Activated CD4-positive, alpha-beta memory T cell treated with anti-CD3 and anti-CD28 coated beads, Interleukin-2, amount 10 ng/mL, durations not matched to agents 7 days and 5 days (primary cell): ENCODE measurements at regions not wholly inside any gene's neighbourhood (a gene's known extent, or its start where the extent isn't known, plus 50 kb on each side); places are given as distances from the start of the nearest gene placed in this dataset.

Source experiments
- CTCF ChIA-PET: fragments of 350-600 bp; sonication (Branson Sonifier 250); formaldehyde crosslinking; loops from one replicate; lab custom pipeline; 2021; ENCODE audit warnings: antibody characterized with exemption, inconsistent platforms; lab: Charles Lee
- POLR2A ChIA-PET: fragments of 350-600 bp; sonication (Branson Sonifier 250); formaldehyde crosslinking; loops from one replicate; lab custom pipeline; 2021; ENCODE audit warnings: antibody characterized with exemption; lab: Charles Lee
- DNase-seq: peaks from one replicate; pipeline ENCODE4 v3.0.0-alpha.2; 2020
- H3K27ac Mint-ChIP-seq: one replicate; pipeline ENCODE4 v1.8.0; 2021; ENCODE audit warnings: mild to moderate bottlenecking, mixed read lengths
- H3K27me3 Mint-ChIP-seq: one replicate; pipeline ENCODE4 v1.8.0; 2021; ENCODE audit warnings: mixed read lengths
- H3K36me3 Mint-ChIP-seq: one replicate; pipeline ENCODE4 v1.8.0; 2021; ENCODE audit warnings: low read depth, mixed read lengths
- H3K4me1 Mint-ChIP-seq: one replicate; pipeline ENCODE4 v1.8.0; 2021; ENCODE audit warnings: mixed read lengths
- H3K4me3 Mint-ChIP-seq: one replicate; pipeline ENCODE4 v1.8.0; 2021; ENCODE audit warnings: mild to moderate bottlenecking, mixed read lengths
- H3K9me3 Mint-ChIP-seq: one replicate; pipeline ENCODE4 v1.8.0; 2021; ENCODE audit warnings: mixed read lengths

DNA sequence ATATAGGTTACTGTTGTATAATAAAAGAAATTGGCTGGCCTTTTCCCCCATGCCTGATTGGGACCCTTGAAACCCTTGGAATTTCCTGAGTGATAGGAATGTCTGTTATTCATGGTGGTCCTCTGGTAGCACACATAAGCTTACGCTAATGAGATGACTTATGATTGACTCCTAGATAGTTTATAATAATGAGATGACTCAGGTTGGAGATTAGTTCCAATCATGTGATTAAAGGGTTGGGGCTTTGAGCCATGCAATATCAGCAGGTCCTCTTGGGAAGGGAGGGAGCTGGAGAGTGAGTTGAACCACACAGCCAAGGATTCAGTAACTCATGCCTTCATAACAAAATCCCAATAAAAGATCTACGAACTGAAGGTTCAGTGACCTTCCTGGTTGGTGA is 407.6 kb upstream of the MANEA start:
- Mint-ChIP-seq H3K9me3 (no peaks in the 10 kb centered on the region), H3K27me3 (no peaks in the 10 kb centered on the region), H3K4me3 (no peak overlapping the region), H3K36me3 (no peaks in the 10 kb centered on the region), H3K27ac (no peak overlapping the region), H3K4me1 (no peaks in the 10 kb centered on the region)
- ChIA-PET CTCF (no interaction called here), POLR2A (no interaction called here)
- DNase-seq = no peak

DNA sequence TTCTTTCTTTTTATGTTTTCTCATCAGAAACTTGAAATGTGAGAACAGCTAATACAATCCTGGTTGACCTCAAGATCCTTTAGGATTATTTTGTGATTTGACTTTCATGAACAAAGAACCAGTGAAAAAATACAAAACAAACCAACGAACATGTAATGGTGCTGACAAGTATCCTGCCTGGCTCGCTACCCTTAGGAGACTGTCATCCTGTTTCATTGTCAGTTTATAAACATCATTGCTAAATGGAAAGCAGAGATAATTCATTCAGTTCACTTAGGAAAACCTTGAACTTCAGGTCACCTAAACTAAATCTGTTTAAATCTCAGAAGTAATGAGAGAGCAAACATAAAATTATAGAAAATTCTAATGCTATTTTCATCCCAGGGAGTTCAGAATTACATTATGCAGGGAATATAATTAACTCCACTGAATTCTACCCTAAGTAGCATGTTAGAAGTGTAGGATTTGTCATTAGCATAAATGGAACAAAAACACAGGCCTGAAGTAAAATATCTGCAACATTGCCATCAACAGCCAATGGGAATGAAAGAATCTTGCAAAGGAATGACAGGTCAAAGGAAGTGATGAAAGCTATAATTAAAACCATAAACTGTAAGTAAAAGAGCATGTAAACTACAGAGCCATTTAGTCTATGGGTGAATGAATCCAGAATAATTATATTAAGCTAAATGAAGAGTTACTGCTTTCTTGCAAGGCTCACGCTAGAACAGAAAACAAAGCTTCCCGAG is 401.2 kb upstream of the MANEA start:
- DNase-seq = no peak
- CTCF ChIA-PET = no interaction called here
- Mint-ChIP-seq H3K4me3 (no peak overlapping the region), H3K36me3 (no peaks in the 10 kb centered on the region), H3K4me1 (no peaks in the 10 kb centered on the region), H3K27me3 (no peaks in the 10 kb centered on the region), H3K9me3 (no peaks in the 10 kb centered on the region), H3K27ac (no peak overlapping the region)
- POLR2A ChIA-PET = no interaction called here

DNA sequence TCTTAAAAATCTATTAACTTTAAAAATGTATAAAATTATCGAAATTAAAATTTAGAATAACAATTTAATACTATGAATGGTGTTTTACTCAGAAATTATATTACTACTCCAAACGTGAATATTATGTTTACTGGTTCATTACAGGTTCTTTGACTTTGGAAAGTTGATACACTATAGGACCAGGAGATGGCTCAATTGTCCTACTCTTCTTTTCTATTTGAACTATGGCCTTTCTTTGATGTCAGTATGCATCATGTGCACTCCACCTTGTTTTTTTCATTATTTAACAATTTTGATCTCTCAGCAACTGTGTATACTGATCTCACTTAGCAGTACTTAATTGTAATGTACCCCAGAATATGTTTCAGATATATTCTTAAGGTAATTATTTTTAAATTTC is 391.5 kb upstream of the MANEA start:
- no peaks in the 10 kb centered on the region for H3K27me3 Mint-ChIP-seq
- ChIA-PET POLR2A (no interaction called here), CTCF (no interaction called here)
- H3K27ac Mint-ChIP-seq = no peak overlapping the region
- no peaks in the 10 kb centered on the region for H3K9me3 Mint-ChIP-seq
- H3K4me3 Mint-ChIP-seq = no peak overlapping the region
- H3K4me1 Mint-ChIP-seq = no peaks in the 10 kb centered on the region
- H3K36me3 Mint-ChIP-seq = no peaks in the 10 kb centered on the region
- DNase-seq = no peak

DNA sequence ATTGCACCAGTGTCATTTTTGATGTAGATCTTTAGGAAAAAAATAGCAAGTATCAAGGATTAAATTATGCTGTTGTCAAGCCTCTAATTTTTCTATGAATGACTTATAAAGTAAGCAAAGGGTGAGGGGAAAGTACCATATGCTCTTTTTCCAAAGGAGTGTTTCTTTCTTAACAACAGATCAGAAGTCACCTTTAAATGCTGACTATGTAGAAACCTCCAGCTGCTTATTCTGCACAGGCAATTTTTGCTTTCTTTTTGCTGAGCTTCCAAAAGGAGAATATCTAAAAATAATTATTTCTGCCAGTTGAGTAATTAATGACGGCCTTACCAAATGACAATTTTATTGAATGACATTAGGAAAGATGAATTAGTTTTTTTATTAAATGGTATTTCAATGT is 390.6 kb upstream of the MANEA start:
- CTCF ChIA-PET = no interaction called here
- Mint-ChIP-seq H3K27me3 (no peaks in the 10 kb centered on the region), H3K36me3 (no peaks in the 10 kb centered on the region), H3K4me3 (no peak overlapping the region), H3K4me1 (no peaks in the 10 kb centered on the region), H3K9me3 (no peaks in the 10 kb centered on the region), H3K27ac (no peak overlapping the region)
- no peak for DNase-seq
- POLR2A ChIA-PET = no interaction called here

DNA sequence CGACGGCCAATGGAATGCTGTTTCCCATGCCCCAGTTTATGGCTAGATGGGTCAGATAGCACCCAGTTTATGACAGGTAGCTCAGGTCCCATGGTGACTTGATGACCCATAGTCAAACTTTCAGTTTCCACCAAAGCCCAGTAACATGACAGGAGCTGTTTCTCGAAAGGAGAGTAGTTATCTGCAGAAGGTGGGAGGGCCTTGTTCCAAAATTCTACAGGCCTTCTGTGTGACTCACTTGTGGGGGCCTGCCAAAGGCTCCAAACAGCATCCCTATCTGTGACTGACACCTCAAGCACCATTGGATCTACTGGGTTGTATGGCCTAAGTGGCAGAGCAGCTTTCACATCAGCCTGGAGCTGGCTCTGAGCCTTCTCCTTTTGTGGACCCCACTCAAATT is 379.7 kb upstream of the MANEA start:
- H3K9me3 Mint-ChIP-seq = no peaks in the 10 kb centered on the region
- no peak overlapping the region for H3K4me3 Mint-ChIP-seq
- H3K27ac Mint-ChIP-seq = no peak overlapping the region
- H3K27me3 Mint-ChIP-seq = no peaks in the 10 kb centered on the region
- no peak for DNase-seq
- CTCF ChIA-PET = no interaction called here
- POLR2A ChIA-PET = no interaction called here
- no peaks in the 10 kb centered on the region for H3K4me1 Mint-ChIP-seq
- no peaks in the 10 kb centered on the region for H3K36me3 Mint-ChIP-seq

DNA sequence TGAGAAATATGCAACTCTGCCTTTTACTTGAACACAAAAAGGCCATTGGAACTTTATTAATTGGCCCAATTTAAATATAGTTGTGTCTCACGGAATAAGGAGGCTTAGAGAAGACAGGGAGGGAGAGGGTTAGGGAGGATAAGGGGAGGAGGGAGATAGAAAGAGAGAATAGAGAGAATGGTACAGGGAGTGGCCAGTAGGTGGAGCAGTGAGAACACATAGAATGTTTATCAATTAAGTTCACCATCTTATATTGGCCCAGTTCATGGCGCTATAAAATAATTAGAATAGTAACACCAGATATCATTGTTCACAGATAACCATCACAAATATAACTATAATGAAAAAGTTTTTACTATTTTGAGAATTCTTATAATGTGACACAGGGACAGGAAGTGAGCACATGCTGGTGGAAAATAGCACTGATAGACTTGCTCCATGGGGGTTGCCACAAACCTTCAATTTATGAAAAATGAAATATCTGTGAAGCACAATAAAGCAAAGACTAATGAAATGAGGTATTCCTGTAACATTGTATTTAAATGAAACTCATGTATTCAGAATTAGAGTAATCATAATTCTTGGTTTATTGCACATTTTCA is 374.1 kb upstream of the MANEA start:
- ChIA-PET CTCF (no interaction called here), POLR2A (no interaction called here)
- Mint-ChIP-seq H3K4me1 (no peaks in the 10 kb centered on the region), H3K27ac (no peak overlapping the region), H3K27me3 (no peaks in the 10 kb centered on the region), H3K36me3 (no peaks in the 10 kb centered on the region), H3K9me3 (no peaks in the 10 kb centered on the region), H3K4me3 (no peak overlapping the region)
- no peak for DNase-seq

DNA sequence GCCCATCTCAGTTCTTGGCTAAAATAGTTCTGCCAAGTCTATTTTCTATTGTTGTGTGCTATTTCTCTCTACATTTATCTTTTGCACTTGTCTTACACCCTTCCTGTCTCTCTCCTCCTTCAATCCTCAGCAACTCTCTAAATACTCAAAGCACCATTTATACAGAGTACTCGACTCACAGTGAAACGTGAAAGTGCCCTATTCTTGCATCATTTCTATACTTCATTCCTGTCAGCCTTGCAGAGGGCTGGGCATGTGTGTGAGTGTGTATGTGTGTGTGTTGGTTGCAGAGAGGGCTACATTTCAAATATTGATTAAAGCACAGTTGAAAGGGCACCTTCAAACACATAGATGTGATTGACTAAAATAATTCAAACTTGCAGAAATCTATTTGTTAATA is 373.2 kb upstream of the MANEA start:
- DNase-seq = no peak
- Mint-ChIP-seq H3K27me3 (no peaks in the 10 kb centered on the region), H3K4me3 (no peak overlapping the region), H3K4me1 (no peaks in the 10 kb centered on the region), H3K9me3 (no peaks in the 10 kb centered on the region), H3K27ac (no peak overlapping the region), H3K36me3 (no peaks in the 10 kb centered on the region)
- ChIA-PET POLR2A (no interaction called here), CTCF (no interaction called here)

DNA sequence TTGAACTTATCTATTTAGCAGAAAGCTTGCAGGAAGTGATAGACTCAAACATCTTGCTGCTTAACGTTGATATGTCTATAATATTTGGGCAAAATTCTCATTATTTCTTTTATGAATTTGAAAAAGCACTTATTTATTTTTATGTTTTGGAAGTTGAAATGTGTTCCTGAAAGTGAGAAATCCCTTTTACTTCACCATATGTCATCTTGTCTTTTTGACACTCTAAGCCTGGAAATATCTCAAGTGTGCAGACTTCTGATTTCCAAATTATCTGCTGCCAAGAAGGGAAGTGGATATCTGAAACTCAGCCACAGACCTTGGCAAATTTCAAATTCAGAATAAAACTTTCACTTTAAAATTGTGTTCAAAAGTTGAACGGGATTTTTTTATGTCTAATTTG is 368.7 kb upstream of the MANEA start:
- no peaks in the 10 kb centered on the region for H3K36me3 Mint-ChIP-seq
- POLR2A ChIA-PET = no interaction called here
- CTCF ChIA-PET = no interaction called here
- H3K27ac Mint-ChIP-seq = no peak overlapping the region
- no peak for DNase-seq
- H3K4me3 Mint-ChIP-seq = no peak overlapping the region
- no peaks in the 10 kb centered on the region for H3K9me3 Mint-ChIP-seq
- no peaks in the 10 kb centered on the region for H3K4me1 Mint-ChIP-seq
- H3K27me3 Mint-ChIP-seq = no peaks in the 10 kb centered on the region

DNA sequence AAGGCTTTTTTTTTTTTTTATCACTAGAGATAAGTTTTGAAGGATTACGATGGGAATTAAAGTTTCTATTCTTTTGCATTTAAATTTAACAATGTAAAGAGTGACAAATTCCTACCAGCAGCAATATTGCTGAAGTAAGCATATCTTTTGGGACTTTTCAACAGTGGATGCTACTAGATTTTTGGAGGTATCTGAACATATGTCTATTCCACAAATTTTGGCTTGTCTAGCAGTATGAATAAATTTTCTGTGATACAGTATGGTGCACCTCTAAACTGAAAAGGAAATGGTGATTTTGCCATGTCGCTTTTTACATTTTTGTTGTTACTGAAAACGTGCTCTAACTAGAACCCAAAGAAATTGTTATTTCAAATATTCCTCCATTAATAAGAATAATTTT is 368.3 kb upstream of the MANEA start:
- ChIA-PET POLR2A (no interaction called here), CTCF (no interaction called here)
- no peaks in the 10 kb centered on the region for H3K27me3 Mint-ChIP-seq
- no peaks in the 10 kb centered on the region for H3K36me3 Mint-ChIP-seq
- H3K4me1 Mint-ChIP-seq = no peaks in the 10 kb centered on the region
- no peak overlapping the region for H3K27ac Mint-ChIP-seq
- no peak for DNase-seq
- no peak overlapping the region for H3K4me3 Mint-ChIP-seq
- no peaks in the 10 kb centered on the region for H3K9me3 Mint-ChIP-seq

DNA sequence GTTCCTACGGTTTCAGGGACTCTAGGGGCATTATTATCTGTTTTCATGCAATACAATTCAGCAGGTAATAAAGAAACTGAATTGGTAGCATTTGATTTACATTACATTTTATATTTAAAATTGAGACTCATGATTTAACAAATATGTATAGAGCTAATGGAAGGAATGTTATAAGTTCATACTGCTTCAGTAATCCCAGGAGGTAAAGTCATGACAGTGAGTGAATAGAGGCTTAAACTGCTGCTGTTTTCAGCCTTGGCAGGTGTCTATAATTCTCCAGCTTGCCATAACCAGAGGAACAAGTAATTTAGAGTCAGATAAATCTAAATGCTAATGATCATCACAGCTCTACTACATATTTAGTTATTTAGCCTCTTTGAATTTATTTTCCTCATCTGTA is 360.8 kb upstream of the MANEA start:
- ChIA-PET CTCF (no interaction called here), POLR2A (no interaction called here)
- no peak for DNase-seq
- Mint-ChIP-seq H3K4me1 (no peaks in the 10 kb centered on the region), H3K4me3 (no peak overlapping the region), H3K27ac (no peak overlapping the region), H3K27me3 (no peaks in the 10 kb centered on the region), H3K36me3 (no peaks in the 10 kb centered on the region), H3K9me3 (no peaks in the 10 kb centered on the region)

DNA sequence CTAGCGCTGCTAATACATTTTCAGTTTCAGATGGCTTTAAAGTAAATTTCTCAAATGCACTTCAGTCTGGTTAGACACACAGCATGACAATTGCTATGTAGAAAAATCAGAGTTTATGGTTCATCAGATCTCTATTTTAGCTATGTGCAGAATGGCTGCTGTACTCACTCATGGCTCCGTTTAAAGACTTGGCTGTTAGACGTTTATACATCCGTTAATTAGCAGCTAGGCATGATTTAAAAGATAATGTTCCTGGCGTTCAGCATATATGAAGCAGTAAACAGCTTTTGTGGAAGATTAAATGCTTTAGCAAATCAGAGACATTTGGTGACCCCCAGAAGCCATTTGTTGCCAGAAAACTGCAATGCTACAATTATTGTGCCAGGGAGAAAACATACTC is 350.0 kb upstream of the MANEA start:
- POLR2A ChIA-PET = no interaction called here
- Mint-ChIP-seq H3K36me3 (no peaks in the 10 kb centered on the region), H3K27ac (no peak overlapping the region), H3K9me3 (no peaks in the 10 kb centered on the region), H3K27me3 (no peaks in the 10 kb centered on the region), H3K4me3 (no peak overlapping the region), H3K4me1 (no peaks in the 10 kb centered on the region)
- DNase-seq = no peak
- CTCF ChIA-PET = no interaction called here

DNA sequence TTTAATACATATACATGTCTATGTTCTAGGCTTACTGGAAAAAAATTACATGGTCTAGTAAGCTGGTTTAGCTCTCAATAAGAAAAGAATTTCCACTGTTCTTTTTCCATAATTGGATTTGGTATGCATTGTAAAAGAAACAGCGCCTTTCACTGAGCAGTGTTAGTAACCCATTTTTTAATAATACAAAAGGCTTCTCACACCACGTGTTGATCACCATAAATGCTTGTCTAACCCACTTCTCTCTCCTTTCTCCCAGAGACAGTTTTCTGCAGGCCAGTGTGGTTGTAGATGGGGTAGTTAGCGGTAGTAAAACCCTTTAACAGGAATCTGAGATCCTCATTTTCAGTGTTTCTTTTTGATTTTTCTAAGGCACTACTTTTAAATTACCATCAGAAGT is 348.7 kb upstream of the MANEA start:
- H3K9me3 Mint-ChIP-seq = no peaks in the 10 kb centered on the region
- H3K4me3 Mint-ChIP-seq = no peak overlapping the region
- H3K4me1 Mint-ChIP-seq = no peaks in the 10 kb centered on the region
- no peak overlapping the region for H3K27ac Mint-ChIP-seq
- H3K36me3 Mint-ChIP-seq = no peaks in the 10 kb centered on the region
- H3K27me3 Mint-ChIP-seq = no peaks in the 10 kb centered on the region
- ChIA-PET POLR2A (no interaction called here), CTCF (no interaction called here)
- no peak for DNase-seq

DNA sequence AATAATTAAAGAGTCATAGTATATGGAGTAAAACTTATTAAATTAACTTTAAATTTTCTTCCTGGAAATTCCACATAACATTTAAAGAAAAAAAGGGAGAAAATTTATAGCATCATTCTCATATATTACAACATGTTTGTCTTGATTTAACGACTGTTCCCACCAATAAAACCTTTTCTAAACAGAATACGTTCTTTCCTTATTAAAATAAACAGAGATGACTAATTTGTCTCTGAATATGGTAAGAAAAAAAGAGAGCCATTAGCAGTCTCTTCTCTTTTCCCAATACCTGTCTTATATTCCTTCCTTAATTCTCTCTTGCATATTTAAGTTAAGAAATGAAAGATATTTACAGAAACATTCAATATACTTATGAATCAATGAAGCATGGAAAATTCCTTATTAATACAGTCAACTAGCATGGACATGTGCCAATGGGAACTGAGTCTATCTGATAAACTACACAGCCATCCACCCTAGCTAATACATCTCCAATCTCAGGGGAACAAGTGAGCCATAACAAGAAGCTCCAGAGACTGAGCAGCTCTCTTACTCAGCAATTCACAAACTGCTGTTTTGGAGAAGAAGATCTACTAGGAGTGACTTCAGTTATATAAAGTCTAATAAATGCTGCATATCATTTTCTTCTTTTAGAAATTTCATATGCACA is 347.1 kb upstream of the MANEA start:
- ChIA-PET CTCF (no interaction called here), POLR2A (no interaction called here)
- Mint-ChIP-seq H3K36me3 (no peaks in the 10 kb centered on the region), H3K27ac (no peak overlapping the region), H3K4me3 (no peak overlapping the region), H3K27me3 (no peaks in the 10 kb centered on the region), H3K9me3 (no peaks in the 10 kb centered on the region), H3K4me1 (no peaks in the 10 kb centered on the region)
- DNase-seq = no peak

DNA sequence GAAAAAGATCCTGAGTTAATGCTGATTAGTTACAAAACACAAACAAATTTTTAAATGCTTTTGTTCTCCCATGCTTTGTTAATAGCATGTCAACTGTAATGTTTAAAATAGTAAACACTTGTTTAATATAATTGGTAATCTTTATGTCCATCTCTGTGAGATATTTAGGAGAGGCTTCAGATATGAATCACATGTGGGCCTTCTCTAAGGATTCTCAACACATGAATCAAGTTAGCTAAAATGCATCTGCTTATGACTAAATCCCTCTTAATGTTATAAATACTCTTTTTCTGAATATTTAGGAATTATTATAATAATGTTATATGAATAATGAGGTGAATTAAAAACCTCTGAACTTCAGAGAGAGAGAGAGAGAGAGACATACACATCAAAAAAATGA is 345.9 kb upstream of the MANEA start:
- Mint-ChIP-seq H3K27me3 (no peaks in the 10 kb centered on the region), H3K9me3 (no peaks in the 10 kb centered on the region), H3K4me1 (no peaks in the 10 kb centered on the region), H3K36me3 (no peaks in the 10 kb centered on the region), H3K4me3 (no peak overlapping the region), H3K27ac (no peak overlapping the region)
- CTCF ChIA-PET = no interaction called here
- DNase-seq = no peak
- POLR2A ChIA-PET = no interaction called here
